Stimulated activated CD8-positive, alpha-beta memory T cell treated with anti-CD3 and anti-CD28 coated beads, Interleukin-15, amount 100 ng/mL, for 48 hours (primary cell): ENCODE measurements at regions not wholly inside any gene's neighbourhood (a gene's known extent, or its start where the extent isn't known, plus 50 kb on each side); places are given as distances from the start of the nearest gene placed in this dataset.
"Not testable (repeated sequence)": the region's sequence is repeated elsewhere in the genome, so short reads cannot be mapped to it uniquely, and the experiment has no call there.

Experiments
- DNase-seq, 2 donors: peaks; one replicate each; pipeline ENCODE4 v3.0.0-alpha.2; 2020; ENCODE audit warnings: low read depth in 2 of 2

DNA sequence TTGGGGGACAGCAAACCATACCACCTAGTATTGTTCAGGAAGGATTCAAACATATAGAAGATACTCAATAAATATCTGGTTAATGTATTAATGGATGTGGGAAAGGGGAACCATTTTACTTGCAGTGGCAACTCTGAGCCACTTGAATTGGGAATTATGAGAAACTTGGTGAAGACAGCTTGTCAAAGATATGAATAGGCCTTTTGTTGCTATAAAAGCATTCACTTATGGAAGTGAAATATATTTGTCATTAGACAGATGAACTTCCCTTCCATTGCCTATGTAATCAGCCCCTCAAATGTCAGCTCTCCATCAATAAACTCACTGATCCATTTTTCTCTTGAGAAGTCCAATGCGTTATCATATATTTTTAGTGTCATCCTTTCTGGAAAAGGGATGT is 56.1 kb downstream of the GPR85 start:
- DNase-seq: no peak

DNA sequence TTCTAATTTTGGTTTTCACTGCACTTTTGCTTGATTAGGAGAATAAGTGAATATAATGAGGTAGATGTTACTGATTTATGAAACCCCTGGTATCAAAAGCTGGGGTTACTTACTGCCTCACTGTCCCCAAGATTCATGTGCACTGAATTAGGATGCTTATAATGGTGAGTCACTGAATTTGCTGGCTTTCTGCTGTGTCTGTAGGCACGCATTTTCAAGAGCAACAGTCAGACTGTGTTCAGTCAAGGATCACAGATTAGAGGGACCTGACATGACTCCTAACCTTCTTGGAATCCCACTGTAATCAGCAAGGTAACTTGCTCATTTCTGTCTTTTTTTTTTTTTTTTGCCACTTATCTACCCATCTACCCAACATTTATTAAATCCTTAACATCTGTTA is 59.7 kb downstream of the GPR85 start:
- no peak for DNase-seq

DNA sequence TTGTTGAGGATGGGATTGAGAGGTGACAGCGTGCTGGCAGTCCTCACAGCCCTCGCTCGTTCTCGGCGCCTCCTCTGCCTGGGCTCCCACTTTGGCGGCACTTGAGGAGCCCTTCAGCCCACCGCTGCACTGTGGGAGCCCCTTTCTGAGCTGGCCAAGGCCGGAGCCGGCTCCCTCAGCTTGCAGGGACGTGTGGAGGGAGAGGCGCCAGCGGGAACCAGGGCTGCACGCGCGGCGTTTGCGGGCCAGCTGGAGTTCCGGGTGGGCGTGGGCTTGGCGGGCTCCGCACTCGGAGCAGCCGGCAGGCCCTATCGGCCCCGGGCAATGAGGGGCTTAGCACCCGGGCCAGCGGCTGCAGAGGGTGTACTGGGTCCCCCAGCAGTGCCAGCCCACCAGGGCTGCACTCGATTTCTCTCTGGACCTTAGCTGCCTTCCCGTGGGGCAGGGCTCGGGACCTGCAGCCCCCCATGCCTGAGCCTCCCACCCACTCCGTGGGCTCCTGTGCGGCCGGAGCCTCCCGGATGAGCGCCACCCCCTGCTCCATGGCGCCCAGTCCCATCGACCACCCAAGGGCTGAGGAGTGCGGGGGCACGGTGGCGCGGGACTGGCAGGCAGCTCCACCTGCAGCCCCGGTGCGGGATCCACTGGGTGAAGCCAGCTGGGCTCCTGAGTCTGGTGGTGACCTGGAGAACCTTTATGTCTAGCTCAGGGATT is 69.3 kb downstream of the GPR85 start:
- DNase-seq: not testable (repeated sequence)

DNA sequence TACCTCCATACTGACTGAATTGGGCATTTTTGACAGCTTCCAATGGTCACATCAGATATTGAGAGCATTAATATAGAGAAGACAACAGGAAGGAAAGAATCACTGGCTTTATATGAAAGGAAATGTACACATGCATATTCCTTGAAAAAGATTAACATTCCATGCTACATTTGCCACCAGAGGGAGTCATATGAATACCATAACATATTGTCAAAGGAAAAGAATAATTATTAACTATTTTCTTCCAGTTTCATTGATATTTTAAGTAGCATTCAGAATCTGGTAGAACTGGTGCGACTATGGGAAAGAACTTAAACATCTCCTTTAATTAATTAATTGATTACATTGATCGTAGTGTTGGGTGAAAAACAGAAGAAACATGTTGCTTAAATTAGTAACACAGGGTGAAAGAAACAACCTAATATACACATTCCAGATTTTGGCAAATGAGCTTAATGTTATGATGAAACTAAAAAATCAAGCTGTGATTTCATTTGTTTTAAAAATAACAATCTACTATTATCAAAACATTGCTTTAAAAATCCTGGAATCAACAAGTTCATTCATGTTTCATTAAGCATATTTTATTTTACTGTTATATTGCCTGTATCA is 71.5 kb downstream of the GPR85 start:
- DNase-seq: no peak

DNA sequence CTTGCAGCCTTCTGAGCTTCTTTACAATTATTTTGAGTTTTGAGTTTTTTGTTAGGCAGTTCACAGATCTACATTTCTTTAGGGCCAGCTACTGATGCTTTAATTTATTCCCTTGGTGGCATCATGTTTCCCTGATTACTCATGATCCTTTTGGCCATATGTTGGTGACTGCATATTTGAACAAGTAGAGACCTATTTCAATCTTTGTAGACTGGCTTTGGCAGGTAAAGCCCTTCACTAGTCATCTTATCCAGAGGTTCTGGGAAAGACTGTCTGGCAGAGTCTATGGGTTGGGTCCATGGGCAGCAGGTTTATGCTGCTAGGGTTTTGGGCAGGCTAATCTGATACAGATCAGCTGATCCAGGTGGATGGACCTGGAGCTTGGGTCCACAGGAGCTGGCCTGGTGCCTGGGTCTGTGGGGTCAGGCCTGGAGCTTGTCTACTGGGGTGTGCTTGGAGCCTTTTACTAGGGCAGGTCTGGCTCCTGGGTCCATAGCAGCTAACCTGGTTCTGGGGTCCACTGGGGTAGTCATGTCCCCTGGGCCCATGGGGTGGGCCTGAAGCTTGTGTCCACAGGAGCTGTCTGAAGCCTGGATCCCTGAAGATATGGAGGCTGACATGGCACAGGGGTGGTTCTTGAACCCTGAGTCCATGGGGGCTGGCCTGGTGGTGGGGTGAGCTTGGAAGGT is 72.7 kb downstream of the GPR85 start:
- DNase-seq: no peak

DNA sequence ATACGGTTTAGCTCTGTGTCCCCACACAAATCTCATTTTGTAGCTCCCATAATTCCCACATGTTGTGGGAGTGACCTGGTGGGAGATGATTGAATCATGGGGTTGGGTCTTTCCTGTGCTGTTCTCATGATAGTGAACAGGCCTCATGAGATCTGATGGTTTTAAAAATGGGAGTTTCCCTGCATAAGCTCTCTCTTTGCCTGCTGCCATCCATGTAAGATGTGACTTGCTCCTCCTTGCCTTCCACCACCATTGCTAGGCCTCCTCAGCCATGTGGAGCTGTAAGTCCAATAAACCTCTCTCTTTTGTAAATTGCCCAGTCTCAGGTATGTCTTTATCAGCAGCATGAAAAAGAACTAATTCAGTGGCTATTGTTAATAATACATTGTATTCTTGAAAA is 73.8 kb downstream of the GPR85 start:
- DNase-seq: not testable (repeated sequence)

DNA sequence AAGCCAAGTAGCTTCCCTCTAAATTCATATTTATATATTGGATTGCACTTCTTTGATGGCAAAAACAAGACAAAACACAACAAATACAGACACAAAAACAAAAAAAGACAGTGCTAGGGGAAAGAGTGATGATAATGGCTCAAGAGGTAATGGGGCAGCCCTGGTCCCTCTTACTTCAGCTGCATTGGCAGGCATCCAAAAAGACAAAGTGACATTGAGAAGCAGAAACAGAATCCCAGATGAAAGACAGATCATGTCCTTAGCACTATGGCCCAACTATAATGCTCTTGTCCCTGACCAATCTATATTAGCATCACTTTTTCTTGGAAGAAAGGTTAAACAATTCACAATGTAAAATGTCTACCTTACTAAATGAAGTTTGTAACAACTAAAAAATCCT is 76.2 kb downstream of the GPR85 start:
- DNase-seq: no peak

DNA sequence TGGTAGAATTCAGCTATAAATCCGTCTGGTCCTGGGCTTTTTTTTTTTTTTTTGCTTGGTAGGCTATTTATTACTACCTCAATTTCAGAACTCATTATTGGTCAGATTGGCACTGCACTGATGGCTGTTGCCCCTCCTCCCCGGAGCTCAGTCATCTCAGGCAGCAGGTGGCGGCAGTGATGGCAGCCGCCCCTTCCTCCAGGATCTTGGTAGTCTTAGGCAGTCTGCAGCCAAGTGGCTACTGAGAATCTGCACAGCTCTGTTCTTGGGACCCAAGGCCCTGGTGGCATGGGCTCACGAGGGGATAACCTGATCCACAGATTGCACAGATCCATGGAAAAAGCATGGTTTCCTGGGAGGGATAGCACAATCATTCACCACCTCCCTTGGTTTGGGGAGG is 77.9 kb downstream of the GPR85 start:
- no peak for DNase-seq

DNA sequence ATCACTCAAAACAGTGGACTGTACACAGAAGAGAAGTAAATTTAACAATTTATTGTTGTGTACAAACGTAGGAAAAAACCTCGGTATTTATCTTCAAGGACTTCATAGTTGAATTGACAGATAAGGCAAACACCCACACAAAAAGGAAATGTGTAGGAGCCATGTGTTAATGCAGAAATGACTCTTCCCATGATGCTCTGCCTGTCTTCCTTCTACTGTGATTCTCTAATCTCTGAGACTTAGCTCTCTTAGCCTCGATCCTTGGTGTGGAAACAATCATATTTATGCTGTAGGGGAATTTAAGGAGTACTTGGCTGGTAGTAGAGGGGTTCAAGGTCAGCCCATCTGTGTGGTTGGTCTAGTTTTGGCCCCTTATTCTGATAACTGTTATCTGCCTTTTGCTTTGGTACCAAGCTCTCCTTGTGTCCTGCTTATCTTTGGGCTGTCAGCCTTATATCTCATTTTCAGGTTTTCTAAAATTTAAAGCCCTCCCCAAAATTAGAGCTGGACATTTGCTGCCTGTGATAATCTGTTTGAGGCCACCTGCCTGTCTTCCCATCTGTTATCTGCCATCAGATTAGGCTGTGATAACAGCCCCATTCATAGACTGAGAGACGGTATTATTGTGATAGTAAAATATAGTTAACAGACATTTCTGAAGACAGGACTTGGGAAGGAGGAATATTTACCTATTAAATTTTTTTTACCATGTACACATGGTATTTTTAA is 81.7 kb downstream of the GPR85 start:
- DNase-seq: no peak

DNA sequence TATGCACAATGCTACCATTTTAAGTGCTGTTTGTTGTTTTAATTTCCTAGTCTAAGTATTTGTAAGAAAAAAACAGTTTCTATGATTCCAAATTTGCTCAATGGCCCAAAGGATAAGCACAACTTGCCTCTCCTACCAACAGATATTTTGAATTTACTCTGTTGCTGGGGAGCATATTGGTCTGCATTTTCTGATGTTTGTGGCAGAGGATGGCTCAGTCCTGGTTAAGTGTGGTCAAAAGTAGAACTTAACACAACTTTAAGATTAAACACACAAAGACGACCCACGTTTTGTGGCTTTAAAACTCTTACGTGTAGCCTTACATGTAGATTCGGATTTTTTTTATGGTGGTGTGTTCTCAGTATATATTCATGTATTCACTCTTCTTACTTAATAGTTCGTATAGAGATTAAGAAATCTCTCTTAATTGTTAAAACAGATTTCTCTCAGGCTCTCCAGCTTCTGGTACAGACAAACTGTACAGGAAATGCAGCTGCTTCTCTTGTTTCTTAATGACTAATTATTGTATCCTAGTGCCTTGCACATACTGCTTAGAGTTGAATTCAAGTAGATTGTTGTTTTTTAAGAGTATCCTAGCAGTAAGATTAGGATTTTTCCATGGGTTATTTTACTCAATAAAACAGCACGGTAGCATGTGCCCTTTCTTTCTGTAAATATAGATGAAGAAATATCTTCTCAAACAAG is 86.2 kb downstream of the GPR85 start:
- no peak for DNase-seq

DNA sequence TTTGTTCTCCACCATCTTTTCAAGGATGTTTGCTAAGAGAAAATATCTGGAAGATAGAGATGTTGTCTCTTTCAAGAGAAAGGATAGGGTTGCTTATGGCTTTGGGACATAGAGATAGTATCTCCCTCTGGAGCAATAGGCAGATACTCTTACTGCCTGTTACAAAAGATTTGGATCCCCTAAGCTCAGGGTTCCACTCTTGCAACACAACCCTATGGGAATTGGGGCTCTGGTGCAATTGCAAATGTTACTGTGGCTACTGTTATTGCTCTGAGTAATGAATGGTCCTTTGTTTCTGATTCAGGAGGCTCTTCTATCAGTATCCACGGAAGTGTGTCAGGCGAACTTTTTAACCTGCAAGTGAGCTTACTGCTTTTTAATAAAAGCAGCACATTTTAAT is 88.8 kb downstream of the GPR85 start:
- no peak for DNase-seq

DNA sequence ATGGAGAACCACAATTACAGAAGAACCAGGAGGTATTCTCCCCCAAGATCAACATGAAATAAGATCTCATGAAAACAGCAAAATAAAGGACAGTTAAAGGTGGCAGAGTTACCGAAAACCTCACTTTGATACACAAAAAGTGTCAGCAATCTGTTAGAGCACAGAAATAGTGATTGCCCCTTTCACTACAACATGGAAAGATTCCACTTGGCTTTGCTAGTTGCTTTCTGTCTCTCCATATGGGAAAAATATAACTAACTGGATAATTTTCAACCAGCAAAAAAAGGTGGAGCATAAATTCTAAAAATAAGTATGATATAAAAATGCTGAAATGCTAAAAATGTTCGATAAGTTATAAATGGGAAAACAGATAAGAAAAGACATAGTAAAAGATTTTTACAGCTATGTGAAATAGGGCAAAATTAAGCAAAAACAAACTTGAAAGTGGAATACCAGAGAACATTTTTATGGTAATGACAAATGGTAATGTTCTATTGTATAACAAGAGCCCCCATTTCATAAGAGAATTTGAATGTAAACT is 90.2 kb downstream of the GPR85 start:
- DNase-seq: no peak

DNA sequence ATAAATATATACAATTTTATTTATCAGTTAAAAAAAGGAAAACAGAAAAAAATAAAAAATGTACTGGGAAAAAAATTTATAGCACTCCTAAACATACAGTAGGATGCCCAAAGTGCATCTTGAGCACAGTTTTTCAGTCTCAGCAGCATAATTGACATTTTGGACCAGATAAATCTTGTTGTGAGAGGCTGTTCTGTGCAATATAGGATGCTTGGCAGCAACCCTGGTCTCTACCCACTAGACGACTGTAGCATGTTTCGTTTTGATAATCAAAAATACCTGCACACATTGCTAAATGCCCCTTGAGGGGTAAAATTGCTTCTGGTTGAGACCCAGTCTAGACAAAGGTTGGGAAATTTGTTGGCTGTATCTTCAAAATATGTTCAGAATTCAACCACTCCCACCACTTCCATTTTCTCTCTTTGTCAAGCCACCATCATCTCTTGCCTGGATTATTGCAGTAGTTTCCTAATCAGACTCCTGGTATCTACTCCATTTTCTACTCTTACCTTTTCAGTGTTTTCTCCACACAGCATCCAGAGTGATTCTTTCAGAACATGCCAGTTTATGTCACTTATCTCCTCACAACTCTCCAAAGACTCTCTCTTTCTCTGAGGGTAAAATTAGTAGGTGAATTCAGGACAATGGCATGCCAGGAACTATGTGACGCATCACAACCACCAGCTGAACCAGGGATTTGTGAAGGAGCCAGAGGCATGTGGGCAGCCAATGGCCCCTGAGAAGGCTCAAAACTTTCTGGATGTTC is 91.4 kb downstream of the GPR85 start:
- no peak for DNase-seq

DNA sequence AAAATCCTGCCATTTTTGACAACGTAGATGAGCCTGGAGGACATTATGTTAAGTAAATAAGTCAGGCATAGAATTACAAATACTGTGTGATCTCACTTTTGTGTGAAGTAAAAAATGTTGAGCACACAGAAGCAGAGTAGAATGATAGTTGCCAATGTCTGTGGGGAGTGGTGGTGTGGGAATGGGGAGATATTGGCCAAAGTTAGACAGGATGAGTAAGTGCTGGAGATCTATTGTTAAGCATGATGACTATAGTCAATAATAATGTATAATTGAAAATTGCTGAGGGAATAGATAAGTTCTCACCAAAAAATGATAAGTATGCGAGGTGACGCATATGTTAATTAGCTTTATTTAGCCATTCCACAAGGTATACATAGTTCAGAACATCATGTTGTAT is 92.0 kb downstream of the GPR85 start:
- DNase-seq: no peak

DNA sequence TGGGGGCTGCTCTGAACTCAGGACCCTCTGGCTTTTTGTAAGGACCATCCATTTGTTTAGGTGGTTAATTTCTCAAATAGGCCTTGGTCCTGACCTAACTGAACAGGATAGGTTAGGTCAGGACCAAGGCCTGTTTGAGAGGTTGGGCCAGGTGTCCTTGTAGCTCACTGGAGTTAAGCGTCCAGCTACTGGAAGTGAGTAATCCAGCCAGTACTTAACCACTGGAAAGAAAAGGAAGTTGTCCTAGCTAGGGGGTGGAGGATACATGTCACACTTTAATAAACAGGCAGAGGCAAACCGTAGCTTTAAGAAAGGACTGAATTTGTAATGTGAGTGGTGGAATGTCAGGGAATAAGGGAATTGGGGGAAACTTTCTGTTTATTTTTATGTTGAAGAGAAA is 96.0 kb downstream of the GPR85 start:
- no peak for DNase-seq

DNA sequence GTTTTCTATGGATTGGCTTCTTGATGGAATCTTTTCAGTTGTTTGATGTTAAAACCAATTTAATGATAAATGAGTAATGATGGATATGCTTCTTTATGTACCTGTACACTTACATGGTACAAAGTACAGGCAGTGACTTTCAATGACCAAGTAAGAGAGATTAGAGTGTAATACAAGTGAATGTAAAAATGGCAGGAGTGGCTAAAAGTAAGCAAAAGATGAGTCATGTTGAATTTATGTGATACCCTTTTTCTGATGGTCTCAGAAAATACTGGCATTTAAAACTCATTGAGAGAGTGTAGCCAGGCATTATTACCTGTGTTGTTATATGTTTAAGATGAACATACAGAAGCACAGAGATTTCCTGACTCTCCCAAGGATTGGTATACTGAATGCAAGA is 97.1 kb downstream of the GPR85 start:
- DNase-seq: no peak

DNA sequence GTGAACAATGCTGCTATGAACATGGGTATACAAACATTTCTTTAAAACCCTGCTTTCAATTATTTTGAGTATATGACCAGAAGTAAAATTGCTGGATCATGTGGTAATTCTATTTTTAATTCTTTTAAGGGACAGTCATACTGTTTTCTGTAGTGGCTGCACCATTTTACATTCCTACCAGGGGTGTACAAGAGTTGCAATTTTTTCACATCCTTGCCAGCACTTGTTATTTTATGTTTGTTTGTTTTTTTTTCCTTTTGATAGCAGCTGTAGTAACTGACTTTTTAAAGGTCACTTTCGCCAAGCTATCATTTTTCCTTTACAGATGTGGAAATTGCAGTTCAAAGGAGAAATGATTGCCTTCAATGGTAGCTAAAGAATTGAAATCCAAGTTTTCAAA is 99.5 kb downstream of the GPR85 start:
- no peak for DNase-seq

DNA sequence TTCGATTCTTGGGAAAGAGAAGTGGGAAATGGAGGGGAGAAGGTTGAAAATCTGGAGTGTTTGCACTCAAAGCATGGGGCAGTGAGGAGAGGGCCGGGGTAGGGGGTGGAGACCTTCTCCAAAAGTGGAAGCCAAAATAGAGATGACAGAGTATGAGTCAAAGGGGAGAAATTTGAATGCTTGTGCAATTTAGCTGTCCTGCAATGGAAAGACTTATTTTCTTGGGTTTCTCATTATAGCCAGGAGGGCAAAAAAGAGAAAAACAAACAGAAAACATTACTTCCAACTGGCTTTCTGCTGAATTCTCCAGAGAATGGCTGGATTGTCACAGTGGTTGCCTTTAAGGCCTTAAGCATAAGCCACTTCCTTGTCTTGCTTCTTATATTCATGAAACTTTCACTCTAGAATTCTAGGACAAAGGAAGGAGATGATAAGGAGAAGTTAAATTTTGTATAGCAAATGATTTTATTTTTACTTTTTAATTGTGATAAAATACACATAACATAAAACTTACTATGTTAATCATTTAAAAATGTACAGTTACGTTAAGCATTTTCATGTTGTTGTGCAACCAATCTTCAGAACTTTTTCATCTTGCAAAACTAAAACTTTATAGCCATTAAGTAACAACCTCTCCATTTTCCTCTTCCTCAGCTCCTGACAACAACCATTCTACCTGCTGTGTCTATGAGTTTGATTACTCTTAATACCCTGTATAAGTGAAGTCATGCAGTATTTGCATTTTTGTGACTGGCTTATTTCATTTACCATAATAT is 100.2 kb downstream of the GPR85 start:
- no peak for DNase-seq

DNA sequence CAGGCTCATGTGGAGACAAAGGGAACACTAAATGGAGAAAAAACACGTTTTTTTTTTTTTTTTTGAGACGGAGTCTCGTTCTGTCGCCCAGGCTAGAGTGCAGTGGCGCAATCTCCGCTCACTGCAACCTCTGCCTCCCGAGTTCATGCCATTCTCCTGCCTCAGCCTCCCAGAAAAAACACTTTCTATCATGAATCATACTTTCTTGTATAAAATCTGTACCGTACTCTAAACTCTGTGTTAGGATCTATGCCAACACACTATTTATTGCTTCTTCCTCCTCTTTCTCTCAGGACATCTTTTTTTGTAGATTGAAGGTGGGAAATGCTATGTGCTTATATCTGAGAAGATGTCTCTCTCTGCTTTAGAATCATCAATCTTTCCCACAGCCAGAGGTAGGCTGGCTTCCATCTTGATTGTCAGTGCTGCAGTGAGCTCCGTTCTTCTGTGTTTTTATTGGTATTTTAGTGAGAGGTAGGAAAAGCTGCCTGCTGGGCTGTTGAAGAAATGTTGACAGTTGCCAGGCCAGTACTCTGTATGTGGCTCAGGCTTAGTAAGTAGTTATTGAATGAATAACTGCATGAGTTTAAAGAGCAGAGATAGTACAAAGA is 101.1 kb downstream of the GPR85 start:
- no peak for DNase-seq
